Liver (tissue), 8 donors: ENCODE measurements at regions not wholly inside any gene's neighbourhood (a gene's known extent, or its start where the extent isn't known, plus 50 kb on each side); places are given as distances from the start of the nearest gene placed in this dataset.

Experiments
- DNase-seq: peaks from one replicate; pipeline ENCODE4 v3.0.0-alpha.2; 2017; ENCODE audit warnings: low spot score
- H3K27ac ChIP-seq, 2 donors: one replicate each; pipeline ENCODE4 v1.7.0; 2013; ENCODE audit warnings: inconsistent platforms in 2 of 2, low read length in 2 of 2, control low read depth in 1 of 2, low read depth in 1 of 2, mild to moderate bottlenecking in 1 of 2
- H3K27me3 ChIP-seq, 4 donors: one replicate each; pipeline versions ENCODE4 v1.6.1 to v1.7.0; 2013; ENCODE audit warnings: low read length in 3 of 4, inconsistent platforms in 1 of 4, mild to moderate bottlenecking in 1 of 4, moderate library complexity in 1 of 4; ENCODE audit not compliant: control insufficient read depth in 4 of 4, insufficient read depth in 4 of 4
- H3K36me3 ChIP-seq, 4 donors: one replicate each; pipeline versions ENCODE4 v1.6.1 to v1.7.0; 2013; ENCODE audit warnings: low read length in 3 of 4, mild to moderate bottlenecking in 3 of 4, low read depth in 1 of 4, moderate library complexity in 1 of 4; ENCODE audit not compliant: control insufficient read depth in 4 of 4, insufficient read depth in 3 of 4
- H3K4me1 ChIP-seq, 4 donors: one replicate each; pipeline versions ENCODE4 v1.6.1 to v1.7.0; 2013; ENCODE audit warnings: low read length in 3 of 4, mild to moderate bottlenecking in 3 of 4, moderate library complexity in 1 of 4; ENCODE audit not compliant: control insufficient read depth in 4 of 4, insufficient read depth in 4 of 4
- H3K4me3 ChIP-seq, 3 donors: one replicate each; pipeline versions ENCODE4 v1.6.1 to v1.7.0; 2013; ENCODE audit warnings: low read length in 3 of 3, control low read depth in 1 of 3, low read depth in 1 of 3, mild to moderate bottlenecking in 1 of 3
- H3K9ac ChIP-seq, 2 donors: one replicate each; pipeline ENCODE4 v1.7.0; 2013; ENCODE audit warnings: low read length in 2 of 2, mild to moderate bottlenecking in 2 of 2, moderate library complexity in 2 of 2, control low read depth in 1 of 2, low read depth in 1 of 2
- H3K9me3 ChIP-seq, 4 donors: one replicate each; pipeline versions ENCODE4 v1.6.1 to v1.7.0; 2013; ENCODE audit warnings: low read length in 3 of 4; ENCODE audit not compliant: control insufficient read depth in 4 of 4
- EGR1 ChIP-seq, 2 donors: IDR thresholded peaks; 2 replicates each; pipeline ENCODE4 v1.6.1; 2016 to 2018; ENCODE audit warnings: antibody characterized with exemption in 2 of 2, low read depth in 2 of 2
- FOXA1 ChIP-seq: IDR thresholded peaks from 2 replicates; pipeline ENCODE4 v1.6.1; 2016; ENCODE audit warnings: antibody characterized with exemption
- FOXA2 ChIP-seq: IDR thresholded peaks from 2 replicates; pipeline ENCODE4 v1.6.1; 2016; ENCODE audit warnings: antibody characterized with exemption
- GABPA ChIP-seq, 2 donors: IDR thresholded peaks in 1 of 2; conservative IDR thresholded peaks in 1 of 2; 2 replicates each; pipeline ENCODE4 v1.6.1; 2016; ENCODE audit warnings: antibody characterized with exemption in 2 of 2, mild to moderate bottlenecking in 1 of 2, moderate library complexity in 1 of 2
- HNF4A ChIP-seq, 2 donors: conservative IDR thresholded peaks; 2 replicates each; pipeline ENCODE4 v1.6.1; 2016; ENCODE audit warnings: antibody characterized with exemption in 2 of 2, mild to moderate bottlenecking in 2 of 2
- JUND ChIP-seq, 2 donors: IDR thresholded peaks; 2 replicates each; pipeline ENCODE4 v1.6.1; 2016; ENCODE audit warnings: antibody characterized with exemption in 2 of 2
- NR2F2 ChIP-seq: IDR thresholded peaks from 2 replicates; pipeline ENCODE4 v1.6.1; 2016; ENCODE audit warnings: antibody characterized with exemption
- RAD21 ChIP-seq, 2 donors: IDR thresholded peaks; 2 replicates each; pipeline ENCODE4 v1.6.1; 2016; ENCODE audit warnings: antibody characterized with exemption in 2 of 2, mild to moderate bottlenecking in 2 of 2
- RXRA ChIP-seq, 2 donors: IDR thresholded peaks; 2 replicates each; pipeline ENCODE4 v1.6.1; 2017 to 2018; ENCODE audit warnings: antibody characterized with exemption in 2 of 2, mild to moderate bottlenecking in 1 of 2
- SP1 ChIP-seq: IDR thresholded peaks from 2 replicates; pipeline ENCODE4 v1.6.1; 2018; ENCODE audit warnings: antibody characterized with exemption, mild to moderate bottlenecking
- TAF1 ChIP-seq: conservative IDR thresholded peaks from 2 replicates; pipeline ENCODE4 v1.6.1; 2016; ENCODE audit warnings: antibody characterized with exemption, mild to moderate bottlenecking
- YY1 ChIP-seq: IDR thresholded peaks from 2 replicates; pipeline ENCODE4 v1.6.1; 2016; ENCODE audit warnings: antibody characterized with exemption, mild to moderate bottlenecking
- WGBS: extraction: QIAGEN DNeasy Blood & Tissue Kit; methylation state at CpG from one replicate; pipeline ENCODE4 v1.1.7; 2013; 5-methylcytosine and 5-hydroxymethylcytosine counted together
- TF ChIP-seq, protein P1 (sequence below): fragments of 150-350 bp; IDR thresholded peaks from 2 replicates; pipeline ENCODE4 v1.5.1; 2017; ENCODE audit warnings: improper control_type of control experiment, low read depth, low read length; ENCODE audit not compliant: missing input control
- TF ChIP-seq, protein P2 (sequence below): IDR thresholded peaks from 2 replicates; pipeline ENCODE4 v1.6.1; 2016; ENCODE audit warnings: antibody characterized with exemption
- TF ChIP-seq, protein P3 (sequence below): IDR thresholded peaks from 2 replicates; pipeline ENCODE4 v1.6.1; 2016; ENCODE audit warnings: antibody characterized with exemption
- TF ChIP-seq, protein P4 (sequence below): IDR thresholded peaks from 2 replicates; pipeline ENCODE4 v1.6.1; 2016; ENCODE audit warnings: antibody characterized with exemption, mild to moderate bottlenecking
- TF ChIP-seq, protein P5 (sequence below): IDR thresholded peaks from 2 replicates; pipeline ENCODE4 v1.6.1; 2016; ENCODE audit warnings: antibody characterized with exemption
- donor health status: healthy.
- donor health status: healthy.
- donor health status: healthy.
- donor health status: healthy.
- donor health status: healthy.

DNA sequence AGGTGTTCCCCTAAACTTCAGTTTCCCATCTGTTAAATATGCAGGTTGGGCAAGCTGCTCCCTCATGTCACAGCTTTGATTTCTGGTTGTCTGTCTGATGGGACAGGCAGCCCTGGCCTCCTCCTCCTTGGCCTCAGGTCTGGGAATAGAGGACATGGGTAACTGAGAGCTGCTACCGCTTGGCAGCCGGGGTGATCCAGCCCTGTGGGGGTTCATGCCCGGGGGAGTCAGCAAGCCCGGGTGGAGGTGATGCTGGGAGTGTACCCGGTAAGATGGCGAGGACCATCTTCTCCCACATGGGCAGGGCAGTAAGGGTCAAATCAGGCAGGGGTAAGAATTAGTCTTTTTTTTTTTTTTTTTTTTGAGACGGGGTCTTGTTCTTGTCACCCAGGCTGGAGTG lies 845.0 kb downstream of the TBC1D22A start:
- Histone ChIP-seq H3K4me3 (no peak overlapping the region), H3K27me3 (peaks cover 0 to 5% (median 1%) of the 10 kb centered on the region in 4 donors), H3K36me3 (no peaks in the 10 kb centered on the region), H3K27ac (no peak overlapping the region), H3K4me1 (no peaks in the 10 kb centered on the region), H3K9ac (no peak overlapping the region), H3K9me3 (peaks cover 0 to 8% (median 4%) of the 10 kb centered on the region in 4 donors)
- TF ChIP-seq, protein P1, sequence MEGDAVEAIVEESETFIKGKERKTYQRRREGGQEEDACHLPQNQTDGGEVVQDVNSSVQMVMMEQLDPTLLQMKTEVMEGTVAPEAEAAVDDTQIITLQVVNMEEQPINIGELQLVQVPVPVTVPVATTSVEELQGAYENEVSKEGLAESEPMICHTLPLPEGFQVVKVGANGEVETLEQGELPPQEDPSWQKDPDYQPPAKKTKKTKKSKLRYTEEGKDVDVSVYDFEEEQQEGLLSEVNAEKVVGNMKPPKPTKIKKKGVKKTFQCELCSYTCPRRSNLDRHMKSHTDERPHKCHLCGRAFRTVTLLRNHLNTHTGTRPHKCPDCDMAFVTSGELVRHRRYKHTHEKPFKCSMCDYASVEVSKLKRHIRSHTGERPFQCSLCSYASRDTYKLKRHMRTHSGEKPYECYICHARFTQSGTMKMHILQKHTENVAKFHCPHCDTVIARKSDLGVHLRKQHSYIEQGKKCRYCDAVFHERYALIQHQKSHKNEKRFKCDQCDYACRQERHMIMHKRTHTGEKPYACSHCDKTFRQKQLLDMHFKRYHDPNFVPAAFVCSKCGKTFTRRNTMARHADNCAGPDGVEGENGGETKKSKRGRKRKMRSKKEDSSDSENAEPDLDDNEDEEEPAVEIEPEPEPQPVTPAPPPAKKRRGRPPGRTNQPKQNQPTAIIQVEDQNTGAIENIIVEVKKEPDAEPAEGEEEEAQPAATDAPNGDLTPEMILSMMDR: no peak
- TF ChIP-seq, protein P2, sequence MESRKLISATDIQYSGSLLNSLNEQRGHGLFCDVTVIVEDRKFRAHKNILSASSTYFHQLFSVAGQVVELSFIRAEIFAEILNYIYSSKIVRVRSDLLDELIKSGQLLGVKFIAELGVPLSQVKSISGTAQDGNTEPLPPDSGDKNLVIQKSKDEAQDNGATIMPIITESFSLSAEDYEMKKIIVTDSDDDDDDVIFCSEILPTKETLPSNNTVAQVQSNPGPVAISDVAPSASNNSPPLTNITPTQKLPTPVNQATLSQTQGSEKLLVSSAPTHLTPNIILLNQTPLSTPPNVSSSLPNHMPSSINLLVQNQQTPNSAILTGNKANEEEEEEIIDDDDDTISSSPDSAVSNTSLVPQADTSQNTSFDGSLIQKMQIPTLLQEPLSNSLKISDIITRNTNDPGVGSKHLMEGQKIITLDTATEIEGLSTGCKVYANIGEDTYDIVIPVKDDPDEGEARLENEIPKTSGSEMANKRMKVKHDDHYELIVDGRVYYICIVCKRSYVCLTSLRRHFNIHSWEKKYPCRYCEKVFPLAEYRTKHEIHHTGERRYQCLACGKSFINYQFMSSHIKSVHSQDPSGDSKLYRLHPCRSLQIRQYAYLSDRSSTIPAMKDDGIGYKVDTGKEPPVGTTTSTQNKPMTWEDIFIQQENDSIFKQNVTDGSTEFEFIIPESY: no peak
- no peak for TF ChIP-seq FOXA1
- TF ChIP-seq, protein P3, sequence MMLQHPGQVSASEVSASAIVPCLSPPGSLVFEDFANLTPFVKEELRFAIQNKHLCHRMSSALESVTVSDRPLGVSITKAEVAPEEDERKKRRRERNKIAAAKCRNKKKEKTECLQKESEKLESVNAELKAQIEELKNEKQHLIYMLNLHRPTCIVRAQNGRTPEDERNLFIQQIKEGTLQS: no peak
- TF ChIP-seq FOXA2: no peak
- no peak for TF ChIP-seq NR2F2
- TF ChIP-seq, protein P4, sequence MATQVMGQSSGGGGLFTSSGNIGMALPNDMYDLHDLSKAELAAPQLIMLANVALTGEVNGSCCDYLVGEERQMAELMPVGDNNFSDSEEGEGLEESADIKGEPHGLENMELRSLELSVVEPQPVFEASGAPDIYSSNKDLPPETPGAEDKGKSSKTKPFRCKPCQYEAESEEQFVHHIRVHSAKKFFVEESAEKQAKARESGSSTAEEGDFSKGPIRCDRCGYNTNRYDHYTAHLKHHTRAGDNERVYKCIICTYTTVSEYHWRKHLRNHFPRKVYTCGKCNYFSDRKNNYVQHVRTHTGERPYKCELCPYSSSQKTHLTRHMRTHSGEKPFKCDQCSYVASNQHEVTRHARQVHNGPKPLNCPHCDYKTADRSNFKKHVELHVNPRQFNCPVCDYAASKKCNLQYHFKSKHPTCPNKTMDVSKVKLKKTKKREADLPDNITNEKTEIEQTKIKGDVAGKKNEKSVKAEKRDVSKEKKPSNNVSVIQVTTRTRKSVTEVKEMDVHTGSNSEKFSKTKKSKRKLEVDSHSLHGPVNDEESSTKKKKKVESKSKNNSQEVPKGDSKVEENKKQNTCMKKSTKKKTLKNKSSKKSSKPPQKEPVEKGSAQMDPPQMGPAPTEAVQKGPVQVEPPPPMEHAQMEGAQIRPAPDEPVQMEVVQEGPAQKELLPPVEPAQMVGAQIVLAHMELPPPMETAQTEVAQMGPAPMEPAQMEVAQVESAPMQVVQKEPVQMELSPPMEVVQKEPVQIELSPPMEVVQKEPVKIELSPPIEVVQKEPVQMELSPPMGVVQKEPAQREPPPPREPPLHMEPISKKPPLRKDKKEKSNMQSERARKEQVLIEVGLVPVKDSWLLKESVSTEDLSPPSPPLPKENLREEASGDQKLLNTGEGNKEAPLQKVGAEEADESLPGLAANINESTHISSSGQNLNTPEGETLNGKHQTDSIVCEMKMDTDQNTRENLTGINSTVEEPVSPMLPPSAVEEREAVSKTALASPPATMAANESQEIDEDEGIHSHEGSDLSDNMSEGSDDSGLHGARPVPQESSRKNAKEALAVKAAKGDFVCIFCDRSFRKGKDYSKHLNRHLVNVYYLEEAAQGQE: no peak
- no peak for TF ChIP-seq RXRA (IDR thresholded peaks at IDR 0.05)
- TF ChIP-seq YY1: no peak
- no peak for TF ChIP-seq TAF1
- no peak for TF ChIP-seq GABPA (IDR thresholded peaks at IDR 0.05 in 1 of 2, conservative IDR thresholded peaks at IDR 0.05 in 1 of 2)
- no peak for TF ChIP-seq EGR1 (IDR thresholded peaks at IDR 0.05; ENCODE audit: low read depth in 2 of 2)
- WGBS: 85% methylated on average over 7 of the region's 7 CpGs
- DNase-seq: no peak

DNA sequence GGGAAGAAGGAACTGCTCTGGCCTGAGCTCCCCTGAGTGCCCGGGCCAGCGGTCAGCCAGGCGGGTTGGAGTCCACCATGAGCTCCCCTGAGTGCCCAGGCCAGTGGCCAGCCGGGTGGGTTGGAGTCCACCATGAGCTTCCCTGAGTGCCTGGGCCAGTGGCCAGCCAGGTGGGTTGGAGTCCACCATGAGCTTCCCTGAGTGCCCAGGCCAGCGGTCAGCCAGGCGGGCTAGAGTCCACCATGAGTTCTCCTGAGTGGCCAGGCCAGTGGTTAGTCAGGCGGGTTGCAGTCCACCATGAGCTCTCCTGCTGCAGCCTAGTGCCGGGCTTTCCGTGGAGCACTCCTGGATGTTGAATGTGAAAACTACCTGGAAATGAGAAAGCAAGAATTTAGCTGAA lies 844.0 kb downstream of the TBC1D22A start:
- Histone ChIP-seq H3K36me3 (no peaks in the 10 kb centered on the region), H3K4me3 (no peak overlapping the region), H3K9ac (no peak overlapping the region), H3K9me3 (peaks cover 0 to 8% (median 4%) of the 10 kb centered on the region in 4 donors), H3K27me3 (peaks cover 0 to 5% (median 0%) of the 10 kb centered on the region in 4 donors), H3K27ac (no peak overlapping the region), H3K4me1 (no peaks in the 10 kb centered on the region)
- WGBS: 91% methylated on average over 9 of the region's 9 CpGs
- DNase-seq: no peak
- no peak for TF ChIP-seq RAD21 (IDR thresholded peaks at IDR 0.05)
- TF ChIP-seq, protein P4: no peak
- no peak for TF ChIP-seq FOXA1
- TF ChIP-seq NR2F2: no peak
- no peak for TF ChIP-seq HNF4A (conservative IDR thresholded peaks at IDR 0.05)
- TF ChIP-seq TAF1: no peak
- TF ChIP-seq, protein P5, sequence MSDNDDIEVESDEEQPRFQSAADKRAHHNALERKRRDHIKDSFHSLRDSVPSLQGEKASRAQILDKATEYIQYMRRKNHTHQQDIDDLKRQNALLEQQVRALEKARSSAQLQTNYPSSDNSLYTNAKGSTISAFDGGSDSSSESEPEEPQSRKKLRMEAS: no peak
- no peak for TF ChIP-seq SP1
- no peak for TF ChIP-seq EGR1 (IDR thresholded peaks at IDR 0.05; ENCODE audit: low read depth in 2 of 2)
- TF ChIP-seq GABPA (IDR thresholded peaks at IDR 0.05 in 1 of 2, conservative IDR thresholded peaks at IDR 0.05 in 1 of 2): no peak
- no peak for TF ChIP-seq JUND (IDR thresholded peaks at IDR 0.05)
- no peak for TF ChIP-seq YY1
- TF ChIP-seq, protein P1: no peak
- TF ChIP-seq, protein P3: no peak
- TF ChIP-seq FOXA2: no peak
